GDM1 (cell line): ENCODE measurements at regions not wholly inside any gene's neighbourhood (a gene's known extent, or its start where the extent isn't known, plus 50 kb on each side); places are given as distances from the start of the nearest gene placed in this dataset.
"Not testable (repeated sequence)": the region's sequence is repeated elsewhere in the genome, so short reads cannot be mapped to it uniquely, and the experiment has no call there.

Source experiments
- DNase-seq: peaks from one replicate; lab custom pipeline; 2025; lab: John Stamatoyannopoulos, UW

- no peak for DNase-seq
Measured at GRCh38 chr5:116887104-116887503, 312.5 kb upstream of the SEMA6A start.

- DNase-seq, result no peak
Measured at GRCh38 chr5:116885825-116886224, 311.2 kb upstream of the SEMA6A start.

- DNase-seq, result no peak
Measured at GRCh38 chr5:116883875-116884274, 309.3 kb upstream of the SEMA6A start.

- no peak for DNase-seq
Measured at GRCh38 chr5:116881921-116882531, 307.4 kb upstream of the SEMA6A start.

- DNase-seq, result no peak
Measured at GRCh38 chr5:116880601-116881000, 306.0 kb upstream of the SEMA6A start.

- DNase-seq, result no peak
Measured at GRCh38 chr5:116880150-116880549, 305.5 kb upstream of the SEMA6A start.

GRCh38 chr5:116876240-116876840 is 301.7 kb upstream of the SEMA6A start:
- no peak for DNase-seq

GRCh38 chr5:116872986-116873385 is 298.4 kb upstream of the SEMA6A start:
- no peak for DNase-seq

GRCh38 chr5:116872486-116872885 is 297.9 kb upstream of the SEMA6A start:
- DNase-seq, result no peak

- DNase-seq, result not testable (repeated sequence)
Measured at GRCh38 chr5:116867825-116868224, 293.2 kb upstream of the SEMA6A start.

- DNase-seq, result no peak
Measured at GRCh38 chr5:116865651-116866050, 291.0 kb upstream of the SEMA6A start.

GRCh38 chr5:116864838-116865190 is 290.2 kb upstream of the SEMA6A start:
- DNase-seq, result no peak

- no peak for DNase-seq
Measured at GRCh38 chr5:116864157-116864837, 289.7 kb upstream of the SEMA6A start.

- no peak for DNase-seq
Measured at GRCh38 chr5:116862632-116863455, 288.2 kb upstream of the SEMA6A start.

- no peak for DNase-seq
Measured at GRCh38 chr5:116861666-116862065, 287.0 kb upstream of the SEMA6A start.

- no peak for DNase-seq
Measured at GRCh38 chr5:116861097-116861496, 286.5 kb upstream of the SEMA6A start.

GRCh38 chr5:116859666-116860320 is 285.2 kb upstream of the SEMA6A start:
- no peak for DNase-seq

GRCh38 chr5:116858705-116859333 is 284.2 kb upstream of the SEMA6A start:
- no peak for DNase-seq

- not testable (repeated sequence) for DNase-seq
Measured at GRCh38 chr5:116858020-116858419, 283.4 kb upstream of the SEMA6A start.

- no peak for DNase-seq
Measured at GRCh38 chr5:116856271-116856670, 281.6 kb upstream of the SEMA6A start.

GRCh38 chr5:116853992-116854391 is 279.4 kb upstream of the SEMA6A start:
- DNase-seq, result no peak
